Effector memory CD4-positive, alpha-beta T cell (primary cell): ENCODE measurements at regions not wholly inside any gene's neighbourhood (a gene's known extent, or its start where the extent isn't known, plus 50 kb on each side); places are given as distances from the start of the nearest gene placed in this dataset.
"Not testable (repeated sequence)": the region's sequence is repeated elsewhere in the genome, so short reads cannot be mapped to it uniquely, and the experiment has no call there.

Source experiments
- DNase-seq, 3 donors: peaks; one replicate each; pipeline ENCODE4 v3.0.0-alpha.2; 2020
- H3K27ac ChIP-seq: 2 replicates; pipeline ENCODE4 v1.7.0; 2013; ENCODE audit warnings: mild to moderate bottlenecking, low read length, moderate library complexity; ENCODE audit not compliant: insufficient read depth, poor library complexity, severe bottlenecking
- H3K27me3 ChIP-seq: replicated peaks from 2 replicates; pipeline ENCODE4 v1.7.0; 2013; ENCODE audit warnings: mild to moderate bottlenecking, low read length; ENCODE audit not compliant: insufficient read depth, control insufficient read depth, poor library complexity, severe bottlenecking
- H3K36me3 ChIP-seq: 2 replicates; pipeline ENCODE4 v1.7.0; 2013; ENCODE audit warnings: mild to moderate bottlenecking, low read length, moderate library complexity; ENCODE audit not compliant: control insufficient read depth, insufficient read depth
- H3K4me1 ChIP-seq: 2 replicates; pipeline ENCODE4 v1.7.0; 2013; ENCODE audit warnings: low read length, mild to moderate bottlenecking; ENCODE audit not compliant: control insufficient read depth, insufficient read depth, poor library complexity, severe bottlenecking
- H3K4me3 ChIP-seq: 2 replicates; pipeline ENCODE4 v1.7.0; 2013; ENCODE audit warnings: low read length, low read depth, mild to moderate bottlenecking; ENCODE audit not compliant: insufficient read depth, poor library complexity, severe bottlenecking
- H3K9me3 ChIP-seq: 2 replicates; pipeline ENCODE4 v1.7.0; 2013; ENCODE audit warnings: mild to moderate bottlenecking, low read length, moderate library complexity; ENCODE audit not compliant: control insufficient read depth

- no peaks in the 10 kb centered on the region for H3K9me3 ChIP-seq
- H3K4me3 ChIP-seq: no peak overlapping the region
- no peaks in the 10 kb centered on the region for H3K4me1 ChIP-seq
- H3K27me3 ChIP-seq: no peaks in the 10 kb centered on the region
- H3K27ac ChIP-seq: no peak overlapping the region
- DNase-seq: no peak
- no peaks in the 10 kb centered on the region for H3K36me3 ChIP-seq
These were observed 335.3 kb upstream of the ARHGEF26 start for GRCh38 chr3:153785901-153786300.

DNA sequence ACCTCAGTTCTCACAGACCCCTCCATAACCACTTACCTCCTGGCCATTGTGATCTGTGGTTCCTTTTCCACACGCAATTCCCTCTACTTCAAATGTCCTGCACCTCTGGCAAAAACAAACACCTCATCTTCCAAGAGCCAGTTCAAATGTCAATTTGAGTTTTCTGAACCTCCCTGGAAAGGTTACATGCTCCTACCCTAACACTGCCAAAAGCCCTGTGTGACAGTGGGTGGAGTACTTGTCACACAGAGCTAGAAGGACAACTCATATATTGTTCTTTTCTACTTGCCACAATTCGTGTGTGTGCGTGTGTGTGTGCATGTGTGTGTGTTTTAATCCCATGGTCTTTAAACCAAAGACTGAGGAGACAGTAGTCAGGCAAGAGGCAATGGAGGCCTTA, 331.8 kb upstream of the ARHGEF26 start:
- Histone ChIP-seq H3K36me3 (no peaks in the 10 kb centered on the region), H3K27ac (no peak overlapping the region), H3K9me3 (no peaks in the 10 kb centered on the region), H3K27me3 (no peaks in the 10 kb centered on the region), H3K4me1 (no peaks in the 10 kb centered on the region), H3K4me3 (no peak overlapping the region)
- DNase-seq: no peak

- H3K36me3 ChIP-seq, H3K4me1 ChIP-seq, H3K27me3 ChIP-seq: not testable (repeated sequence)
These were observed 324.1 kb upstream of the ARHGEF26 start for GRCh38 chr3:153797056-153797455.

GRCh38 chr3:153809097-153809496, 312.1 kb upstream of the ARHGEF26 start:
- Histone ChIP-seq H3K27ac (no peak overlapping the region), H3K36me3 (no peaks in the 10 kb centered on the region), H3K27me3 (no peaks in the 10 kb centered on the region), H3K4me3 (no peak overlapping the region), H3K4me1 (no peaks in the 10 kb centered on the region), H3K9me3 (no peaks in the 10 kb centered on the region)
- DNase-seq: no peak

More at GRCh38 chr3:153797056-153797455, 324.1 kb upstream of the ARHGEF26 start:
- H3K9me3 ChIP-seq, H3K4me3 ChIP-seq, DNase-seq, H3K27ac ChIP-seq: not testable (repeated sequence)

GRCh38 chr3:153818338-153818737, 302.9 kb upstream of the ARHGEF26 start:
- H3K27me3 ChIP-seq: no peaks in the 10 kb centered on the region
- H3K27ac ChIP-seq: no peak overlapping the region
- no peak for DNase-seq
- no peaks in the 10 kb centered on the region for H3K4me1 ChIP-seq
- H3K36me3 ChIP-seq: no peaks in the 10 kb centered on the region
- H3K9me3 ChIP-seq: no peaks in the 10 kb centered on the region
- H3K4me3 ChIP-seq: no peak overlapping the region

- no peak overlapping the region for H3K4me3 ChIP-seq
- no peak for DNase-seq
- no peaks in the 10 kb centered on the region for H3K27me3 ChIP-seq
- no peaks in the 10 kb centered on the region for H3K36me3 ChIP-seq
- H3K4me1 ChIP-seq: no peaks in the 10 kb centered on the region
- H3K9me3 ChIP-seq: no peaks in the 10 kb centered on the region
- no peak overlapping the region for H3K27ac ChIP-seq
These were observed 301.2 kb upstream of the ARHGEF26 start for GRCh38 chr3:153820035-153820434.

DNA sequence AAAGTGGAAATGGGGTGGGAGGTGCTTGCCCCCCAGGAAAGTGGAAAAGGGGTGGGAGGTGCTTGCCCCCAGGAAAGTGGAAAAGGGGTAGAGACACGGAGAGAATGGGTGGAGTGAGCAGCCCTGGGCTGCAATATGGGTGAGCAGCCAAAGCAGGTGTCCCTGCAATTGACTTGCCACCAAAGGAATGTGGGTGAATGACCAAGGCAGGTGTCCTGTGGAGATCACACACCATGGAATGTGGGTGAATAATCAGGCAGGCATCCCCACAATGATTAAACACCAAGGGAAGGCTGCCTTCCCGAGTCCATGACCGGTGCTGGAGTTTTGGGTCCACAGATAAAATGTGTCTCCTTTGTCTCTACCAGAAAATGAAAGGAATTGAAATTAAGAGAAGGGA, 292.8 kb upstream of the ARHGEF26 start:
- H3K4me1 ChIP-seq, H3K4me3 ChIP-seq, H3K27me3 ChIP-seq, H3K27ac ChIP-seq, DNase-seq, H3K36me3 ChIP-seq, H3K9me3 ChIP-seq: not testable (repeated sequence)

DNA sequence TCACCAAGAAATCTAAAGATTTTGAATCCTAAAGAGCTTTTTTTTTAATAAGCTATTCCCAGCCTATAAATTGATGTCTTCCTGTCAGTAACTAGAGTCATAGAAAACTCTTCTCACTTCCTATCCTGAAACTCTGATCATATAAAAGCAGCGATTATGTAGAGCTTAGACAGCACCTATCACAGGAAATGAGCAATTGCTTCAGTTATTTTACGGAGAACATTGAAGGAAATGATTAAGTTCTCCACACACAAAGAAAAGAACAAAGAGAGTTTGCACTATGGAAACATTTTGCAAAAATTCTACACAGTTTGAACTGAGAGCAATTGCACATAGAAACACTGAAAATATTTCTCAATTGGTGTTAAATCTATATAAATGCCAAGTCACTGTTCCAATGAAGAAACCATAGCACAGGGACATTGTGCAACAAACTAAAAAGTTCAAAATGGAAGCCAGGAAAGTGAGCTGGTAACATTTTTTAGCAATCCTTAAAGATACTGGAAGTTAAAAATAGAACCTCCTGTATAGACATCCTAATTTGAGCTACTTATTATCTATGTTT, 291.5 kb upstream of the ARHGEF26 start:
- Histone ChIP-seq H3K27ac (no peak overlapping the region), H3K36me3 (no peaks in the 10 kb centered on the region), H3K4me3 (no peak overlapping the region), H3K4me1 (no peaks in the 10 kb centered on the region), H3K27me3 (no peaks in the 10 kb centered on the region), H3K9me3 (no peaks in the 10 kb centered on the region)
- no peak for DNase-seq

- DNase-seq: no peak
- Histone ChIP-seq H3K4me1 (no peaks in the 10 kb centered on the region), H3K36me3 (no peaks in the 10 kb centered on the region), H3K4me3 (no peak overlapping the region), H3K27ac (no peak overlapping the region), H3K27me3 (no peaks in the 10 kb centered on the region), H3K9me3 (no peaks in the 10 kb centered on the region)
These were observed 290.6 kb upstream of the ARHGEF26 start for GRCh38 chr3:153830552-153830951.

- H3K27ac ChIP-seq: no peak overlapping the region
- H3K27me3 ChIP-seq: no peaks in the 10 kb centered on the region
- no peaks in the 10 kb centered on the region for H3K9me3 ChIP-seq
- H3K4me1 ChIP-seq: no peaks in the 10 kb centered on the region
- H3K4me3 ChIP-seq: no peak overlapping the region
- H3K36me3 ChIP-seq: no peaks in the 10 kb centered on the region
- DNase-seq: no peak
These were observed 285.6 kb upstream of the ARHGEF26 start for GRCh38 chr3:153835540-153835939.

DNA sequence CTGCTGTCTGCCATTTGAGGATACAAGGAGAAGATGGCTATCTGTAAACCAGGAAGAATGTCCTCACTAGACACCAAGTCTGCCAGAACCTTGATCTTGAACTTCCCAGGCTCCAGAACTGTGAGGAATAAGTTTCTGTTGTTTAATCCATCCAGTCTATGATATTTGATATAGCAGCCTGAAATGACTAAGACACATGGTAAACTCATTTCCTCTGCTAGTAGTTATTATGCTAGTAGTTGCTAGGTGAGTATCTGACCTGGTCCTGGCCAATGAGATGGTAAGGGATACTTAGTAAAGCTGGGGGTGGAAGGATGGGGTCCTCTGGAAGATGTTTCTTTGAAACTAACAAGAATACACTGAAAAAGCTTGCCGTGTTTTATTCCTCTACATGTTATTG, 280.7 kb upstream of the ARHGEF26 start:
- H3K9me3 ChIP-seq: no peaks in the 10 kb centered on the region
- H3K27me3 ChIP-seq: no peaks in the 10 kb centered on the region
- H3K4me3 ChIP-seq: no peak overlapping the region
- no peaks in the 10 kb centered on the region for H3K4me1 ChIP-seq
- no peak for DNase-seq
- H3K36me3 ChIP-seq: no peaks in the 10 kb centered on the region
- no peak overlapping the region for H3K27ac ChIP-seq
